Kidney epithelial cell (primary cell): ENCODE measurements at regions not wholly inside any gene's neighbourhood (a gene's known extent, or its start where the extent isn't known, plus 50 kb on each side); places are given as distances from the start of the nearest gene placed in this dataset.

Experiments
- DNase-seq: peaks from one replicate; pipeline ENCODE4 v3.0.0-alpha.2; 2010; ENCODE audit warnings: low read depth
- H3K27me3 ChIP-seq: 2 replicates; pipeline ENCODE4 v1.6.0; 2011; ENCODE audit warnings: low read length; ENCODE audit not compliant: control insufficient read depth, insufficient read depth
- H3K36me3 ChIP-seq: 2 replicates; pipeline ENCODE4 v1.5.1; 2011; ENCODE audit warnings: low read length; ENCODE audit not compliant: control insufficient read depth, insufficient read depth
- H3K4me3 ChIP-seq: 2 replicates; pipeline ENCODE4 v1.5.1; 2011; ENCODE audit warnings: low read depth, mild to moderate bottlenecking, control low read depth, low read length
- TF ChIP-seq, protein P1 (sequence below): IDR thresholded peaks from 2 replicates; pipeline ENCODE4 v1.5.1; 2011; ENCODE audit warnings: mild to moderate bottlenecking, moderate library complexity, low read length, control low read depth, inconsistent platforms; ENCODE audit not compliant: insufficient read depth, poor library complexity, severe bottlenecking

DNA sequence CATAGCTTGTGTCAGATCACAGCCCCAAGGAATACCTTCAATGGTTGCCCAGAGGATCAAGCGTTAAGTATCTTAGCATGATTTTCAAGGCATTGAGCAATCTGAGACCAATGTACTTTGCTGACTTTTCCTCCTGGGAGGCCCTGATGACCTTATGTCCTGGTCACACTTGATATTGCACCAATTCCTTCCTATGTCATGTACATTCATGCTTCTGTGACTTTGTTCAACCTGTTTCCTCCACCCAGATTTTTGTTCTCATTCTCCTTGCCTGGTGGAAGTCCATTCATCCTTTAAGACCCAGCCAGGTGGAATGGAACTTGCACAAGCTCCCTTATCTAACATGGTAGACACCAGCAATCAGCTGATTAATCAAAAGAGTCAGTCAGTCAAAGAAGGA is 160.8 kb downstream of the PFKFB3 start:
- no peaks in the 10 kb centered on the region for H3K27me3 ChIP-seq
- TF ChIP-seq, protein P1, sequence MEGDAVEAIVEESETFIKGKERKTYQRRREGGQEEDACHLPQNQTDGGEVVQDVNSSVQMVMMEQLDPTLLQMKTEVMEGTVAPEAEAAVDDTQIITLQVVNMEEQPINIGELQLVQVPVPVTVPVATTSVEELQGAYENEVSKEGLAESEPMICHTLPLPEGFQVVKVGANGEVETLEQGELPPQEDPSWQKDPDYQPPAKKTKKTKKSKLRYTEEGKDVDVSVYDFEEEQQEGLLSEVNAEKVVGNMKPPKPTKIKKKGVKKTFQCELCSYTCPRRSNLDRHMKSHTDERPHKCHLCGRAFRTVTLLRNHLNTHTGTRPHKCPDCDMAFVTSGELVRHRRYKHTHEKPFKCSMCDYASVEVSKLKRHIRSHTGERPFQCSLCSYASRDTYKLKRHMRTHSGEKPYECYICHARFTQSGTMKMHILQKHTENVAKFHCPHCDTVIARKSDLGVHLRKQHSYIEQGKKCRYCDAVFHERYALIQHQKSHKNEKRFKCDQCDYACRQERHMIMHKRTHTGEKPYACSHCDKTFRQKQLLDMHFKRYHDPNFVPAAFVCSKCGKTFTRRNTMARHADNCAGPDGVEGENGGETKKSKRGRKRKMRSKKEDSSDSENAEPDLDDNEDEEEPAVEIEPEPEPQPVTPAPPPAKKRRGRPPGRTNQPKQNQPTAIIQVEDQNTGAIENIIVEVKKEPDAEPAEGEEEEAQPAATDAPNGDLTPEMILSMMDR: no peak
- no peak for DNase-seq

DNA sequence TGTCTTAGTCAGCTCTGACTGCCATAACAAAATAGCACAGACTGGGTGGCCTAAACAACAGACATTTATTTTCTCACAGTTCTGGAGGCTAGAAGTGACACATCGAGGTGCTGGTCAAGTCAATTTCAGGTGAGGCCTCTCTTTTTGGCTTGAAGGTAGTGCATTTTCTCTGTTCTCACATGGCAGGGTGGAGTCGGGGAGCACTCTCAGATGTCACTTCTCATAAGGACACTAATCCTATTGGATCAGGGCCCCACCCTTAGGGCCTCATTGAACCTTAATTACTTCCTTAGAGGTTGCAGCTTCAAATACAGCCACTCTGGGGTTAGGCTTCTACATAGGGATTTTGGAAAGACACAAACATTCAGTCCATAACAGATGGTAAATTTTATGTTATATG is 161.6 kb downstream of the PFKFB3 start:
- TF ChIP-seq, protein P1: no peak
- H3K4me3 ChIP-seq: no peak overlapping the region
- H3K27me3 ChIP-seq: no peaks in the 10 kb centered on the region
- no peak for DNase-seq
- H3K36me3 ChIP-seq: no peaks in the 10 kb centered on the region

More for the DNA sequence above, 160.8 kb downstream of the PFKFB3 start:
- no peaks in the 10 kb centered on the region for H3K36me3 ChIP-seq
- H3K4me3 ChIP-seq: no peak overlapping the region

DNA sequence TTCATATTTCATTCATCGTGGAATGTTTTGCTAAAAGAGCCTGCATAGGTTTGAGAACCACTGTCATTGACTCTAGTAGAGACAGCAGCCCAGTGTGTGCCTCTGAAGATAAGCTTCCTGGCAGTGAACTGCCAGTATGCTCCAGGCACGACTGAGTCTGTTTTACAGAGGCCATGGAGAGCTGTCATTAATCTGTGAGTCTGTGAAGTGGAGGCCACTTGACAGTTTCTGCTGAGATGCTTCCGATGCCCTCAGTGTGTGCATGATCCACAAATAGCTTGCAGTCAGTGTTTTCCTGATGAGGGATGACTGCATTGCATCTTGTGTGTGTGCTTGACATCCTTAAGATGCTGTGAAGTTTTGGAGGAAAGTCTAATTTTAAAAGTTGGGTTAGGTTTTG is 162.2 kb downstream of the PFKFB3 start:
- Histone ChIP-seq H3K4me3 (no peak overlapping the region), H3K27me3 (no peaks in the 10 kb centered on the region), H3K36me3 (no peaks in the 10 kb centered on the region)
- TF ChIP-seq, protein P1: no peak
- DNase-seq: no peak

DNA sequence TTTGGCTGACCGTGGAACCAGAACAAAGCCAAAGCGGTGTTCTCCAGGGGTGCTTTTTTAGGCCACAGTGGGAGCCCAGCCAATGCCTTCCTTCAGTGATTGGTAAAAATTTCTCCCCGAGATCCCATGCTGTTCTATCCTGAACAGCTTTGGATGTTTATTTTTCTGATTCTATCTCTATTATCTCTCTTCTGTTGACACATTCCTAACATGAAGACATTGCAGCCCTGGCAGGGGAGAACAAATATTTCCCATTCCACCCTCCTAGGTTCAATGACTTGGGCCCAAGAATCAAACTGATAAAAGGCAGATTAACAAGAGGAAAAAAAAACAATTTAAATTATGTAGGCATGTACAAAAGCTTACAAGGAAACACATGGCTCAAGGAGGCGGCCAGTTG is 162.7 kb downstream of the PFKFB3 start:
- H3K4me3 ChIP-seq: no peak overlapping the region
- H3K27me3 ChIP-seq: no peaks in the 10 kb centered on the region
- TF ChIP-seq, protein P1: no peak
- no peak for DNase-seq
- no peaks in the 10 kb centered on the region for H3K36me3 ChIP-seq
